GM19351 (cell line): ENCODE measurements at regions not wholly inside any gene's neighbourhood (a gene's known extent, or its start where the extent isn't known, plus 50 kb on each side); places are given as distances from the start of the nearest gene placed in this dataset.
"Not testable (repeated sequence)": the region's sequence is repeated elsewhere in the genome, so short reads cannot be mapped to it uniquely, and the experiment has no call there.

Experiments
- ATAC-seq: cut with Tn5 transposase; IDR thresholded peaks from one replicate; pipeline ENCODE4 v1.9.1; 2021; ENCODE audit warnings: mild to moderate bottlenecking, moderate library complexity; ENCODE audit not compliant: unreplicated experiment

DNA sequence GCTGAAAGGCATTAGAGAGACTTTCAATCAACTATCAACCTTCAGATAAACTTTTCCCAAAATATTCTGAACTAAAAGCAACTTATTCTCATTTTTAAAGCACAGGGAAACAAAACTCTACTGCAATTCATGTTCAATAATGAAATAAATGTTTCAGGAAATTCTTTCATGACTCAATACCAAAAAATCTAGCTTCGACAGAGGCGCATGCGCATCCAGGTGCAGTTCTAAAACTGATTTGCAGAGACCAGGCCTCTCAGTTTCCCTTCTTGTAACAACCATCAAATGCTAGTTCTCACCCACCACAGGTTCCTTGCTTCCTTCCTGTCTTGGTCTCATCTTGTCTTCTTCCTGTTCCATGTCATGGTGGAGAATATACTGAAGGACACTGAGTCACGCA is 55.3 kb upstream of the NRBF2 start:
- ATAC-seq = no peak

DNA sequence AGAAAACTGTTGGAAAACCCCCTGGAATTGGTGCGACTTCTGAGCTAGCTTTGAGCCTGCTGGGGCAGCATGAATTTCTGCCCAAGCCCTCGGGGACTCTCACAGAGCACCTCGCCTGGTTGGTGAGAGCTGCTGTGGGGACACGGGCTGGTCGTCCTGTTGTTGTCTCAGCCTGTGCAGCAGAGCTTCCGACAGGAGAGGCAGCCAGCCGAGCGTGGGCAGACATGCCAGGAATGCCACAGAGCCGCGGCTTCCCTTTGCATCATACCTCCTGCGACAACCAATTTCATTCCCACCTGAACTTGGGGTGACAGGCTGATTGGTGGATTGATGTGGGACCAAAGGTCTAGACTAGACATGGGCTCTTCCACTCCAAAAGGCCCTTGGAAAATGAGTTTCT is 60.2 kb upstream of the NRBF2 start:
- no peak for ATAC-seq

GRCh38 chr10:63071145-63071544 is 62.0 kb upstream of the NRBF2 start:
- ATAC-seq = no peak

DNA sequence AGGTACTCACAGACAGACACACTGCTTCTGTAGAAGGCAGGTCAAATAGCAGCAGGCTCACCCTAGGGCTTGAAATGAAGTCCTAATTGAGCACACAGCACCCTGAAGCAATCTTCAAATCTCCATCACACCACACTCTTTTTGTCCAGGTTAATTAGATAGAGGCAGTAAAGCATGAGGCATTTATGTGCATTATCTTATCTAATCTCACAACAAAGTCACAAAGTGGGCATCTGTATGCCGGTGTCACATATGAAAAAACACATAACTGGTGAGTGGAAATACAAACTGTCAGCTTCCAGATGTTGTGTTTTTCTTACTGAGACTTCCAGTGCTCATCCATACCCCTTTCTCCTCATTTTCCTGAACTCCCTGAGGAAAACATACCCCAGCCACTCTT is 63.8 kb upstream of the NRBF2 start:
- ATAC-seq = no peak

GRCh38 chr10:63068246-63068645 is 64.9 kb upstream of the NRBF2 start:
- ATAC-seq = no peak

GRCh38 chr10:63066606-63067005 is 66.5 kb upstream of the NRBF2 start:
- ATAC-seq = no peak

- no peak for ATAC-seq
These were observed 68.4 kb upstream of the NRBF2 start for GRCh38 chr10:63064706-63065105.

DNA sequence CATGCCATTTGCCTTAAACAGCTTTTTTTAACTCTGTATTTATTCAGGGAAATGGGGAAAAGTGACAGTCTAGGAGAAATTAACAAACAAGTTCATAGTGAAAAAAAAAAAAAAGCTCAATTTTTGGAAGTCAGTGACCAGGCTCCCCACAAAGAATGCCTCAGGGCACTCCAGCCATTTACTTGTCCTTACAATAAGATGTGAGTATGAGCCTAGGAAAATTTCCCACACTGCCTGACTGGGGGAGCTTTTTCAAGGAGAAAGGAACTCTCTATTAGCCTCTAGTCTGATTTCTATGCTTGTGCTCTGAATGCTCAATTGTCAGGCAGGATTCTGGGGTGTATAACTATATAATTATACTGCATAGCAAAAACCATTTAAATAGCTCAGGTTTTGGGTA is 74.9 kb upstream of the NRBF2 start:
- ATAC-seq = no peak

GRCh38 chr10:63057509-63057908 is 75.6 kb upstream of the NRBF2 start:
- ATAC-seq = no peak

- ATAC-seq = no peak
These were observed 77.4 kb upstream of the NRBF2 start for GRCh38 chr10:63055705-63056104.

- no peak for ATAC-seq
These were observed 78.1 kb upstream of the NRBF2 start for GRCh38 chr10:63054889-63055611.

GRCh38 chr10:63052083-63052482 is 81.0 kb upstream of the NRBF2 start:
- no peak for ATAC-seq

DNA sequence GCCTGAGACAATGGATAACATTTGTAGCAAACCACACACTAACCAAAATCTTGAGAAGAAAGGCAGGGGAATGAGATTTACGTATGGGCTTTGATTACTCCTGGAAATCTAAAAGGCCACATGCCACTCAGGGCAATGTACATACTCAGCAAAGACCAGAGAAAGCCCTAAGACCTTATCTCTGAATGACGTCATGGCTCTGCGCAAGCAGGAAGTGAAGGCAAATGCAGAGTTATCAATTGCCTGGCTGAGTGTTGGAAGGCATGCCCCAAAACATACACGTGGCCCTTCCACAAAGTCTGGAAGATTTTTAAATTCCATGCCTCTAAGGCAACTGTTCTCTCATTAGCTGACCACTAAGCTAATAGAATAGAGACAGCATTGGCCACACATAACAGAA is 90.9 kb upstream of the NRBF2 start:
- no peak for ATAC-seq

GRCh38 chr10:63033616-63034185 is 99.4 kb upstream of the NRBF2 start:
- not testable (repeated sequence) for ATAC-seq

- no peak for ATAC-seq
These were observed 102.6 kb upstream of the NRBF2 start for GRCh38 chr10:63030536-63030935.

DNA sequence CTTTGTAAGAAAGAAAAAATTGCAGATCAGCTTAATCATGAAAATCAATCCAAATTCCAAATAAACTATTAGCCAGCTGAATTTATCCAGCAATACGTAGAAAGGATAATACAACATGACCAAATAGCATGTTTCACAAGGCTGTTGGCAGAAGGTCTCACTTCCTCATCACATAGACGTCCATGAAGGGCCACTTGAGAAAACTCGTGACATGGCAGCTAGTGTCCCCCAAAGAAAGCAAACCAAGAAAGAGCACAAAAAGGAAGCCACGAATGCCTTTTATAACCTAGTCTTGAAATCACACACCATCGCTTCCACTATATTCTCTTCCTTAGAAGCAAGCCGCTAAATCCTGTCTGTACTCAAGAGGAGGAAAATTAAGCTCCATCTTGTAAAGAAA is 105.6 kb upstream of the NRBF2 start:
- peak; percentile 73 for ATAC-seq

- no peak for ATAC-seq
These were observed 111.9 kb upstream of the NRBF2 start for GRCh38 chr10:63021225-63021624.

GRCh38 chr10:63013755-63014154 is 119.4 kb upstream of the NRBF2 start:
- peak; percentile 51 for ATAC-seq

- ATAC-seq = no peak
These were observed 120.5 kb upstream of the NRBF2 start for GRCh38 chr10:63012623-63013022.

- ATAC-seq = no peak
These were observed 122.9 kb upstream of the NRBF2 start for GRCh38 chr10:63010203-63010602.

GRCh38 chr10:63008491-63008890 is 124.6 kb upstream of the NRBF2 start:
- no peak for ATAC-seq

DNA sequence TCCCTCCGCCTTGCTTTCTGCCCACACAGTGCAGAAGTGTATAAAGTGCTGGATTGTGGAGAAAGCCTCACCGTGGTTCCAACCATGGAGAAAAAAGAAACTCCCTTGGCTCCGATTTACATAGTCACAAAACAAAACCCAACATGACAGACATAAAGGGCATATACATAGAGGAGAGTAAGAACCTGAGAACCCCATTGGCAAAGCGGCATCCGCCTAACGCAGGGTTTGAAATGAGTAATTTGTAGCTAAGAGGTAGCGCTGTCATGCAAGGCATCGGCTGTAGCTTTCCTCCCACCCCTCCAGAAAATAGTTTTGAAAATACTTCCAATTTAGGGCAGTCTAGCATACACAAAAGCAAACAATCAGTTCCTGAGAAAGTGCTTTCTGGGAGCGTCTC is 126.0 kb upstream of the NRBF2 start:
- ATAC-seq = no peak

DNA sequence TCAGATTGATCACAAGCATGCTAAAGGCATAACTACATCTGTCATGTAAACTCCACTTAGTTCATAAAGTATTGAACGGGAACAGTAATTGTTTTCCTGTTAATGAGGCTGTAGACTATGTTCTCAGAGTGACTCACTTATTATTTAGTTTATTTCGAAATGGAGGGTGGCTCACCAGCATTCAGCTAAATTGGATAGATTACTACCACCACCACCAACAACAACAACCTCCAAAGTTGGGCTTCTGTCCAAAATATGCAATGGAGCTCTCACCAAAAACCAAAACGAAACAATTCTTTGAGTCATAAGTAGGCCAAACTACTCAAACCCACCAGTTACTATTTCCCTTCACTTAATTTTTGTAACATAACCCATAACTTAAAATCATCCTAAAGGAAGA is 127.9 kb upstream of the NRBF2 start:
- ATAC-seq = no peak
